DMS53 treated with DMSO at 0.1 percent for 48 hours (cell line): ENCODE measurements at regions not wholly inside any gene's neighbourhood (a gene's known extent, or its start where the extent isn't known, plus 50 kb on each side); places are given as distances from the start of the nearest gene placed in this dataset.
"Not testable (repeated sequence)": the region's sequence is repeated elsewhere in the genome, so short reads cannot be mapped to it uniquely, and the experiment has no call there.

Source experiments
- DNase-seq: peaks from one replicate; lab custom pipeline; 2025; ENCODE audit not compliant: unreplicated experiment; lab: John Stamatoyannopoulos, UW

DNA sequence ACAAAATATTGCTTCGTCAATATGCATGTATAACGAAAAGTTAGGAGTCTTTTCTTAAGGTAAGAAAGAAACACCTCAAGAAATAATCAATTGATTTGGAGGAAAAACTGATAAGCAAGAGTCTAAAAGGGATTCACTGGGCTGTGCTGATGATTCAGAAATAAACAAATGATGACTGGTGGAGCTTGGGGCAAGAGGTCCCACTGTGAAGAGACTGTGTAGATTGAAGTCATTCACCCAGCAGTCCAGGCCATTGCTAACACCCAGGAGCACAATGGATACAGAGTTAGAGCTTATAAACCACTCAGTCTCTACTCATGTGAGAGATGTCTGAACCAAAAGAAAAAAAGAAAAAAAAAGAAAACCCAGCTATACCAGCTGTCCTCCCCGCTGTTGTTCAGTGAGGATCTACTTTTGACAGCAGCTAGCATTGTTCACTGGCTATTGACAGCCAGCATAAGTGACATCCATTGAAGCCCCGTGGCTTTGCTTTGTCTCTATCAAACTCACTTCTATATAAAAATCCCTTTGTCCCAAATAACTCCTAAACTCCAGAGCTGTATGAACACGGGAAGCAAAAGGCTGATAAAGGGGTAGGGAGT, 255.5 kb downstream of the KCTD12 start:
- DNase-seq: no peak

DNA sequence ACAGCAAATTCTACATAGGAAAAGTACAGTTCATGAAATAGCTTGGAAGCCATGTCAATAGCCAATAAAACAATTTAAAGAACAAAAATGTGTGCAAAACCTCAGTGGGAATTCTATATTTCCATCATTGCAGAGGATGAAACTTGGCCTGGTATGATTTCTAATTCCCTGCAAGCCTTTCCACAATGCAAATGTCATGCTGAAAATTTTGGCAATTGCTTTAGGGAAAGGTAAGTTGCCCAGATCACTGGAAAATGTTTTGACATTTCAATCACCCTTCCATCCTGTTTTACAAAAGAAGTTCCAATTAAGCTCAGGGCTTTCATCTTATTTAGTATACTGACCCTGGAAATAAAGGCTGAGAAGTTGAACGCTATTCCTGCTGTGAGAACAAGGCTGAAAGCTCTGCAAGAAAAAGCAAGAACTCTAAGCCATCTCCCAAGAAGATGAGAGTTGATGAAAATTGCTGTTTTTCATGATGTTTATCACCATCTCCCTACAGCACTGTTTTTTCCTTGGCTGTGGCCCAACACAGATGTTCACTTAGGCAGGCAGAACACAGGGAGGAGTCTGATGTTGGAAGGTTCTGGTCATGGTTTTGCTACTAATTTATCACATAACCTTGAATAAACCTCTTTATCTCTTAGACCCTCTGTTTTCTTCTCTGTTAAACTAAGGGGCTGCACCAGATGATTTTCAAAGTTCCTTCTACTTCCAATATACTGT, 263.7 kb downstream of the KCTD12 start:
- no peak for DNase-seq

DNA sequence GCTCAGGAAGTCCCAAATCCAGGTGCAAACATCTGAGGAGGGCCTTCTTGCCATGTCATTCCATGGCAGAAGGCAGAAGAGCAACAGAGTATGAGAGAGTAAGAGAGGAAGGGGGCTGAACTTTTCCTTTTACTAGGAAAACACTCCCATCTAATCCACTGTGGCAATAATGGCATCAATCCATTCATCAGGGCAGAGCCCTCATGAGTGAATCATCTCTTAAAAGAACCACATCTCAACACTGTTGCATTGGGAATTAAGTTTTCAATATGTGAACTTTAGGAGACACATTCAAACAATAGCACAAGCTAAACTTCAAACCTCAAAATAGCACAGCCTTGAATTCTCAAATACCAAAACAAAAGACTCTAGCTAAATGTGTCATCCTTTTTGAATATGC, 264.5 kb downstream of the KCTD12 start:
- no peak for DNase-seq

DNA sequence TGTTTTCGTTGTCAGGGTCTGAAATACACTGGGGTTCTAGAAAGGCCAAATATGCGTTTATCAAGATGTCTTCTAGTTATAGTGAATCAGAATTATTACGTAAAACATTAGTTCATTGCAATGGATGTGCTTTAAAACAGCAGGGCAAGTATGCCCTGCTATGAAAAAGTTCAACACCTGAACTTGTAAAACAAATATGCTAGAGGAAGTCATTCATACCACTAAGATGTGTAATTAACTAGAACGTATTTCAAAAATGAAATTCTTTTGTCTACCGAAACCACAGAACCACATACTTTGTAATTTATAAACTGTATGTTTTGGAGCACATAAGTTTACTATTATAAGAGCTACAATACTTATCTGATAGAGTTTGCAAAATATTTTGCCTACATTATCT, 266.2 kb downstream of the KCTD12 start:
- no peak for DNase-seq

DNA sequence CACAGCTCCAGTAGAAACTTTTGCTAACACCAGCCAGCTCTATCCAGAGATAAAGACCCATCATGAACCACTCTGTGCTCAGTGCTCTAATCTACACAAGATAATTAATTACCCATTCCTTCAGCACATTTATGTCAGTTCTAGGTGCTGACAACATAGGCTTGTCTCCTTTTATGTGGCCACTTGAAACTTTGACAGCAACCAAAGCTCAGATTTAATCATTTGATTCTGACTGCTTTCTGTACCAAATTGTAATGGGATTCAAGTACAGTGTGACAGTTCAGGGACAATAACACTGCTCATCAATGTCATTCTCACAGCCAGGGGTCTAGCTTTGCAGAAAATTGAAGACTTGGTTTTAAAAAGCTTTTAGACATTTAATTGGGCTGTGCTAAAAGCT, 266.6 kb downstream of the KCTD12 start:
- DNase-seq: no peak

DNA sequence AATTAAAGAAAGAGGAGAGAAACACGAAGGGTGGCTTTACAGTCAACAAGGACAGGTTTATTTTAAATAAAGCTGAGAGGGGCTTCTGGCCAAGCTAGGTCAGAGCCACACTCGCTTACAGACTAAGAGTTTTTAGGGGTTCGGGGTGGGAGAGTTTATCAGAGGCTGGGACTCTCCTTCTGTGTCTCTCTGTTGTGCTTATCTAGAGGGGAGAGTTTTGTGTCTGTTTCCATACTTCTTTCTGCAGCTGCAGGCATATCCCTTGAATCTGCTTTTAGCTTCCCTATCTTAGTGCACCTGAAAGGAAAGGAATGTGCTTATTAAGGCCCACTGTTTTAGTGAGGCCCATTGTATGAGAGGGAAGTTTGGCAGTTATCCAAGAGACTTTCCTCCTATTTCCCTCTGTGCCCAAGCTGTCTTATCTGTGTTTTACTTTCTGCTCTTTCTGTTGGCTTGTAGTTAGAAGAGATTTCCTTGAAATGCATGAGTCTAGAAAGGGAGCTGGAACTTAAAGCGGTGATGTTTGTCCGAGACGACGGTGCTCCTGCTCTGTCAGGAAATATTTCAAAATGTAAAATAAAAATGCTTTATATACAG, 275.3 kb downstream of the KCTD12 start:
- no peak for DNase-seq

DNA sequence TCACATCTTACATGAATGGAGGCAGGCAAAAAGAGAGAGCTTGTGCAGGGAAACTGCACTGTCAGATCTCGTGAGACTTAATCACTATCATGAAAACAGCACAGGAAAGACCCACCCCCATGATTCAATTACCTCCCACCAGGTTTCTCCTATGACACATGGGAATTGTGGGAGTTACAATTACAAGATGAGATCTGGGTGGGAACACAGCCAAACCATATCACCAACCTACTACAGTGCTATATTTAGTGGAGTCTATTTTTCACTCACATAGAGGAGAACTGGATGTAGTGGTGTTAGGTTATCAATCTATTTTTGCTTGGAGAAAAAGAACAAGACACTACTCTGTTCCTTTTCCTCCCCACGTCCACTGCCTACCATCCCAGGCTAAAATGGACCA, 276.6 kb downstream of the KCTD12 start:
- DNase-seq: no peak

DNA sequence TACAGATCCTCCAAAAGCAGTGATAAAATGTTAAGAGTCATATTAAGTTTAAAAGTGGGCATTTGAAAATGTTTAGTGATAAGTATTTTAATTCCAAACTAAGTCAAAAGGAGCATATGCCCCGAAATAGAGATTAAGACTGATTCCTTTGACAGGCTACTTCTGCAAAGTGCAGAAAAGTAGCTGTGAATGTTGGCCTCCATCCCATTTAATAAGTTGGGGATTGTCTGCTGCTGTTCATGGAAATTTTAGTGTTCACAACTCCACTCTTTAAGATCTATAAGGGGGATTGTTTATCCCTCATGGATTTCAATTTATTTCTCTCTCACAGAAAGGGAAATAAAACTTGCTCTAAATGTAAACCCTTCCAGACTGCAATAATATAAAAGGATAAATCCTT, 278.3 kb downstream of the KCTD12 start:
- no peak for DNase-seq

DNA sequence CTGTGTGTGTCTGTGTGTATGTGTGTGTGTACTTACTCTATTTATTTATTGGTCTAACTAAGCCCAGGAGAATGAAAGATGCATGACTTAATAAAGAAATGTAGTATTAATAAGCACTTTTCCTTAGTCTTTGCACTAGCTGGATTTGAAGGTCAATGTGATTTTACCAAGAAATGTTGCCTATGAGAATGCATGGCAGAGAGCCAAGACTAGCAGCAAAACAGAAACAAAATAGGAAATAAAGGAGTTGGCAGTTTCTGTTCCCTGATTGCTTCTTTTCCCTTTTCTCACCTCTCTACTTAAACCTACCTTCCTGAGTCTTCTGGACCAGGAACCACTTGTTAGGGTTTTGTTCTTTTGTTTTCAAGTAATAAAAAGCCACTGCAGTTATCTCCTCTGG, 286.1 kb downstream of the KCTD12 start:
- no peak for DNase-seq

DNA sequence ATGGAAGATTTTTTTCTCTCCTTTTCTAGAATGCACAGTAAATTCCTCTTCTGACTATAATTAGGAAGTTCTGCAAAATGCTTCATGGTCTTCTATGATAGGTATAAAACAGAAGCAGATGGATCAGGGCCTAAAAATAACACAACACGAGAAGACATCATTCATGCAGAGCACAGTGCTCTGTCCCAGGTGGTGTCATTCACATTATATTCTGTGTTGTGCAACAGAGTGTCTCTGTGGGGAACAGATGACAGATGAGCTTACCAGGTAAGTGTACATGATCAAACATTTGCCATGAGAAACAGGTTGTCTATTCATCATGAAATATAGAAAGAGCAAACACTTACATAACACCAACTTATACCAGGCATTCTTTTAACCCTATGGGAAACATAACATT, 288.3 kb downstream of the KCTD12 start:
- DNase-seq: peak; percentile 22

DNA sequence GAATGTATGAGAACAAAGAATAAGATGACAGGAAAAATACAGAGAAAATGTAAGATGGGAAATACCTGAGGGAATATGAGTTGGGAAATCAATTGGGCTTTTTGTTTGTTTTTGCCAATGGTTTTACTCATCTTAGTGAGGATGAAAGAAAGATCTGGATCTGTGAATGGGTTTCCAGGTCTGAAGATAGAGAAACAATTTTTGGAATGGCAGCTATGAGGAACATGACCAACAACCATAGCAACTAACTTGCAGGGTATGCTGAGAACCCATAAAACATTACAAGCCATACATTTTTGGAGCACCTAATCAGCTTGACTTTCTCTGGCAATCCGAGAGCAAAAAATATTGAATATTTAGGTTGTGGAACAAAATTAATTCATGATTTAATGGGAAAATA, 290.0 kb downstream of the KCTD12 start:
- DNase-seq: no peak

DNA sequence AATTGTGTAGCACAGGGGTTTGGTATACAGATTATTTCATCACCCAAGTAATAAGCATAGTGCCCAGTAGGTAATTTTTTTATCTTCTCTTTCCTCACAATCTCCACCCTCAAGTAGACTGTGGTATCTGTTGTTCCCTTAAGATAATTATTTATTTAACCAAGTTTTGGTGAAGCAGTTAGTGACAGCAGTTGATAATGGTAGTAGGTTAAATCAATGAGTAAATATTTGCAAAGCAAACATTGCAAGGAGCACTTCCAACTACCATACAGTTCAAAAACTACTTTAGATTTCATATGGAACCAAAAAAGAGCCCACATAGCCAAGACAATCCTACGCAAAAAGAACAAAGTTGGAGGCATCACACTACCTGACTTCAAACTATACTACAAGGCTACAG, 291.8 kb downstream of the KCTD12 start:
- no peak for DNase-seq

DNA sequence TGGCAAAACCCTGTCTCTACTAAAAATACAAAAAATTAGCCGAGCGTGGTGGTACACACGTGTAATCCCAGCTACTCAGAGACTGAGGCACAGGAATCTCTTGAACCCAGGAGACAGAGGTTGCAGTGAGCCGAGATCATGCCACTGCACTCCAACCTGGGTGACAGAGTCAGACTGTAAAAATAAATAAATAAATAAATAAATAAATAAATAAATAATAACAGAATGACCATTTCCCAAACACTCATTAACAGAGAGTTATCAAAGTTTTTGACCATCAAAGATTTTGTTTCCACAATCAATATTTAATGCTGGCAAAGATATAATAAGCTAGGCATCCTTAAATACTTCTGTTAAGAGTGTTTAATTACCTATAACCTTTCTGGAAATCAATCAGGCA, 299.4 kb downstream of the KCTD12 start:
- no peak for DNase-seq

DNA sequence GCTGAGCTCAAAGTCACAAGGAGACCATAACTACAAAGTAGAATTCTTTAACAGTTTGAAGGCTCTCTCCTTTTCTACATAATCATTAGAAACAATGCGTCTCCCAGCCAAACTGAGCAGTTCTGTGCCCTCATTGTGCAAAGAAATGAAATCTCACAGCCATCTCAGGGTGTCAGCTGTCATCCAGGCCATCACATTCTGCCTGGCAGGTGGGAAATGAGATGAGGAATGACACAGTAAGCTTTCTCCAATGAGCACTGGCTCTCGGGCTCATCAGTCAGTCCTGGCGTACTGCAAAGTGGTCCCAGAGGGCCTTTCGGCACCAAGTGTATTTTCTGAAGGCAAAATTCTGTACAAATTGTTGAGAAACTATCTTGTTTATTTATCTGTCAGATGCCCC, 306.5 kb downstream of the KCTD12 start:
- DNase-seq: no peak

DNA sequence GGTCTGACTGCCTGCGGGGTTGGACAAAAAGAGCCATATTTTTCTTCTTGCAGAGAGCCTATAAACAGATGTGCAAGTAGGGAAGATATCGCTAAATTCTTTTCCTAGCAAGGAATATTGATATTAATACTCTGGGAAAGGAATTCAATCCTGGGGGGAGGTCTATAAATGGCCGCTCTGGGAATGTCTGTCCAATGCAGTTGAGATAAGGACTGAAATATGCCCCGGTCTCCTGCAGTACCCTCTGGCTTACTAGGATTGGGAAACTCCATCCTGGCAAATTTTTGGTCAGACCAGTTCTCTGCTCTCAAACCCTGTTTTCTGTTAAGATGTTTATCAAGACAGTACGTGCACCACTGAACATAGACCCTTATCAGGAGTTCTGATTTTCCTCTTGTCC, 310.6 kb downstream of the KCTD12 start:
- not testable (repeated sequence) for DNase-seq

DNA sequence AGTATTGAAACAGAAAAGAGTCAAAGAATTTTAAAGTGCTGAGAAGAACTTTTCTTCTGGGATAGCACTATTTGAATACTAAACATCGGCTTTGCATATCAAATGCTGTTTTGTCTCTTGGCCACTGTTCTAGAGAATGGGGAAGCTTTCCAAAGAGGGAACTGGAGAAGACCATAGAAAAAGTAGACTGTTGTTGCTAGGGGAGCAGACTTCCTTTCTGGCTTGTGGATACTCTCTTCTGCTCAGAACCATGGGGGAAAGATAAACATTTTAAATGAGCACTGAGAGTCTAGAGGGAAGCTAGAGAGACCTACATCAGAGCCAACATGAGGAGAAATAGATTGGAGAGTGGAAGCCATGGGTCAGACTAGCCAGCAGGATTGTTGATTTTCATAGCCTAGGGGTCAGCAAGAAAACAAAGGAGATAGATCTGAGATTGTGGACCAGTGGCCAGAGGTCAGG, 315.7 kb downstream of the KCTD12 start:
- no peak for DNase-seq

DNA sequence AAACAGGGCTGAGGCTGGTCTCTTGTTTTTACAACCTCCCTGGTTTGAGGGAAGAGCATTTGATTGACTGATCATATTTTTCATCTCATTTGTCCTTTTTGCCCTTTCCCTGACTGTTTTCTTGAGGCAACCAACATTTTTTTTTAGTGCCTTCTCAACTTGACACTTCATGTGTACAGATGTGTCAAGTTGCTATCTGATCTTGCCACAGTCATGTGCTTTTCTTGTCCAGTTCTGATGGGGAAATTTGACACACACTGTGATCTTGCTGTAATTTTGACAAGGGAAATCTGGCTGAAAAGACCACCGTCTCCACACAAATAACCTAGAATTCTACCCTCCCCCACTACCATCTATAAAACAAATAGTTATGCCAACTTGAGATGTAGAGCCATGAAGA, 329.6 kb downstream of the KCTD12 start:
- no peak for DNase-seq

DNA sequence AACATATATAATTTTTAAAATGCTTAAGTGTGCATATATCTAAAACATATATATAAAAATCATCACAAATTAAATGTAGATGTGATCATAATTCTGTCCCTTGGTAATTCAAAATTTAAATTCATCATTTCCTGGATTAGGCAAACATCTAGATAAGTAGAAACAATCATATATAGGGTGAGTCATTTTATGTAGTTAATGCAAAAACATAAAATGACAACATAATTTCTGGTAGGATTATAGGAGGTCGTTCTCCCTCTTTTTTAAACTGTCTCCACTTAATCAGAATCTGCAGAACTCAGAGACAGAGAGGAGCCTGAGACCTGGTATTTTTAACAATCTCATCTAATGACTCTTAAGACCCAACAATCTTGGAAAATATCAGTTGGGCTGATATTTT, 333.4 kb downstream of the KCTD12 start:
- DNase-seq: no peak

DNA sequence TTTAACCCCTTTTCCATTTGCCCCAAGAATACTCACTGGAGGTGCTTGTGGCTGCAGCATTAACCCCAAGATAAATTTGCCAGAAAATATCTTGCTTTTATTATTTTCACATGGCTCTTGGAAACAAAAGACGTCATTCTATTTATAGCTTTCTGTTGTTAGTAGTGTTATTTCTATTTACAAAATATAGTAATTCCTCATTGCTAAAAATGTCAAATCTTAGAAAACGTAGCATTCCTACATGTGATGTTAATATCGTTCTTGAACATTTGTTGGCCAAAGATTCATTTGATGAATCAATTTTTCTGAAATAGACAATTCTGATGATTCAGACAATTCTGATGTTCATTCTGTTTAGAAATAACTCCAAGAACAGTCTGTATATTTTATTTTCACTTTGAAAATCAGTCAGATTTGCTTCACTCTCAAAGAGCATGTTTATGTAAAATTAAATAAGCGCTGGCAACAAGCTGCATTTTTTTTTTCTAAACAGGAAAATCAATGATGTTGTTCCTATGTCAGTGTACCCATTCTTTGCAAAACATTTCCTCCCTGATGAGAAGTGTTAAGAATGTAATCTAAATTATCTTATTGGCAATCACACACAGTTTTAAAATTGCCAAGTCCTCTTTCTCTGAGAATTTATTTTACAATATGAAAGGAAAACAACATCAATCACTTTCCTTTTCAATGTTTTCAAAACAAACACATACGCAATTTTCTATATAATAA, 334.0 kb downstream of the KCTD12 start:
- DNase-seq: no peak

DNA sequence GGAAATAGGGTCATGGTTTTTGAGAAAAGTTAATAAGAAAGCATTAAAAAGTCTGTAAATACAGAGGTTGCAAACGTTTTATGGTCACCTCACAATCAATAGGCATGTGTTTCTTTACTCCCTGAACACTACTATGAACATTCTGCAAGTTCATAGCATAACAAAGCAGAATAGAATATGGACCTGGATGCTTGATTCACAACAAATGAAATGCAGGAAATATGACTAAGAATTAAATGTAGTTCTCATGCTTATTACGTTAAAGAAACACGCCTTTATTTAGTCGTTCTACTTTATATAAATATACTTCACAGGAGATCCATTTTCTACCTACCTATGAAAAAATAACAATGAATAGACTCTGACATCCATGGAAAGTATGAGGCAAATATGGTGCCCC, 344.0 kb downstream of the KCTD12 start:
- no peak for DNase-seq

DNA sequence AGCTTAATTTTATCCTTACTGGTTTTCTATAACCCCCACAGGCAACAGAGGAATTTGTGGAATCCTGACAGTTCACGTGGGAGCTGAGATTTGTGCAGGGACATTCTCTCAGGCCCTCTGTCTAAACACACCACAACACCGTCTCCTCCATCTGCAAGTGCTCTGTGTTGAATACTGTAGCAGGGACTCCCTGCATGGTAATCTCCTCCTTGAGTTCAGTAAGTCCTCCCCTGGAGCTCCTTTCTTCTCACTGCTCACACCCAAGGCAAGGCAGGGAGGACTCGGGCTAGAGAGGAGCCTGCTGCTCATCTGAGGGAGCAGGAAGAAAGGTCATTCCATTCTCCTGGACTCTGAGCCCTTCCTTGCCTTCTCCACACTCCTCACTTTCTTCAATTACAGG, 348.2 kb downstream of the KCTD12 start:
- DNase-seq: no peak

DNA sequence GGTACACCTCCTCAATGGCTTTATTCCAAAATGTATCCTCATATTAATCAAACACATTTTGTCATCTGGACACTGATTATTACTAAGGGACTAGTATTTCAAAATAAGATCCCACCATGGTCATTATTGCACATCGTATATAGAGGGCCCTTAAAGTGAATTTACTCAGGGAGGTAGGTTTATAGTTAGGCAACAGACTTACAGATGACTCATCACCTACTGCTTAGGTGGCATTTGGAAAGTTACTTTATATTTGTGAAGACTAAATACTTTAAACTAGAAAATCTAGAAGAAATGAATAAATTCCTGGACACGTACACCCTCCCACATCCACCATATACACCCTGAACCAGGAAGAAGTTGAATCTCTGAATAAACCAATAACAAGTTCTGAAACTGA, 353.0 kb downstream of the KCTD12 start:
- no peak for DNase-seq
